GM23338 (cell line): ENCODE measurements at regions not wholly inside any gene's neighbourhood (a gene's known extent, or its start where the extent isn't known, plus 50 kb on each side); places are given as distances from the start of the nearest gene placed in this dataset.

Source experiments
- ATAC-seq: fragments of 200-7000 bp; cut with Tn5 transposase; 3 replicates; pipeline ENCODE4 v1.9.1; 2020
- DNase-seq: peaks from one replicate; pipeline ENCODE4 v3.0.0-alpha.2; 2015; ENCODE audit warnings: low spot score
- H2AFZ ChIP-seq: fragments of 200-600 bp; sonication (generic); 2 replicates; pipeline ENCODE4 v1.8.0; 2016; ENCODE audit warnings: antibody characterized with exemption, mild to moderate bottlenecking, moderate library complexity
- H3F3A ChIP-seq: fragments of 200-600 bp; sonication (generic); replicated peaks from 2 replicates; pipeline ENCODE4 v1.8.0; 2017; ENCODE audit warnings: antibody characterized with exemption, mixed run types, low read depth
- H3K27ac ChIP-seq: fragments of 200-600 bp; sonication (generic); 2 replicates; pipeline ENCODE4 v1.6.1; 2016; ENCODE audit warnings: low read depth
- H3K27me3 ChIP-seq: fragments of 200-600 bp; sonication (generic); 2 replicates; pipeline ENCODE4 v1.8.0; 2016; ENCODE audit warnings: mild to moderate bottlenecking, mixed run types, moderate library complexity; ENCODE audit not compliant: insufficient read depth
- H3K36me3 ChIP-seq: fragments of 200-600 bp; sonication (generic); 2 replicates; pipeline ENCODE4 v1.8.0; 2016; ENCODE audit warnings: mild to moderate bottlenecking; ENCODE audit not compliant: insufficient read depth
- H3K4me1 ChIP-seq: fragments of 200-600 bp; sonication (generic); 2 replicates; pipeline ENCODE4 v1.8.0; 2016; ENCODE audit warnings: mild to moderate bottlenecking, moderate library complexity; ENCODE audit not compliant: insufficient read depth
- H3K4me2 ChIP-seq: fragments of 200-600 bp; sonication (generic); 2 replicates; pipeline ENCODE4 v1.7.1; 2017; ENCODE audit warnings: mixed run types
- H3K4me3 ChIP-seq: fragments of 200-600 bp; sonication (generic); 2 replicates; pipeline ENCODE4 v1.6.1; 2016; ENCODE audit warnings: mixed run types
- H3K79me2 ChIP-seq: fragments of 200-600 bp; sonication (generic); replicated peaks from 2 replicates; pipeline ENCODE4 v1.8.0; 2017; ENCODE audit warnings: mild to moderate bottlenecking; ENCODE audit not compliant: insufficient read depth
- H3K9me2 ChIP-seq: fragments of 200-600 bp; sonication (generic); 2 replicates; pipeline ENCODE4 v1.8.0; 2017; ENCODE audit not compliant: insufficient read depth
- H4K20me1 ChIP-seq: fragments of 200-600 bp; sonication (generic); replicated peaks from 2 replicates; pipeline ENCODE4 v1.8.0; 2017; ENCODE audit warnings: mild to moderate bottlenecking; ENCODE audit not compliant: insufficient read depth
- H3K27ac Mint-ChIP-seq: 2 replicates; pipeline ENCODE4 v1.8.0; 2020; ENCODE audit warnings: inconsistent platforms, mild to moderate bottlenecking, moderate library complexity, mixed read lengths
- H3K27me3 Mint-ChIP-seq: 3 replicates; pipeline ENCODE4 v1.8.0; 2022; ENCODE audit warnings: low read depth, mild to moderate bottlenecking, moderate library complexity, mixed read lengths, inconsistent platforms; ENCODE audit not compliant: insufficient read depth, poor library complexity
- H3K36me3 Mint-ChIP-seq: 3 replicates; pipeline ENCODE4 v1.8.0; 2021; ENCODE audit warnings: low read depth, mild to moderate bottlenecking, inconsistent platforms, moderate library complexity, mixed read lengths
- H3K4me1 Mint-ChIP-seq: 3 replicates; pipeline ENCODE4 v1.8.0; 2020; ENCODE audit warnings: mild to moderate bottlenecking, inconsistent platforms, mixed read lengths
- H3K4me3 Mint-ChIP-seq: 3 replicates; pipeline ENCODE4 v1.8.0; 2021; ENCODE audit warnings: moderate library complexity, mild to moderate bottlenecking, inconsistent platforms, mixed read lengths
- H3K9me3 Mint-ChIP-seq: 3 replicates; pipeline ENCODE4 v1.8.0; 2020; ENCODE audit warnings: moderate library complexity, mild to moderate bottlenecking, inconsistent platforms, mixed read lengths
- CREB1 ChIP-seq: fragments of 250-450 bp; sonication (Bioruptor Pico); IDR thresholded peaks from 2 replicates; pipeline ENCODE4 v1.5.0; 2020; ENCODE audit warnings: low read depth, mild to moderate bottlenecking, moderate library complexity
- ETS1 ChIP-seq: IDR thresholded peaks from 2 replicates; pipeline ENCODE4 v1.6.1; 2016; ENCODE audit warnings: antibody characterized with exemption
- EZH2 ChIP-seq: fragments of 200-600 bp; sonication (generic); IDR thresholded peaks from one replicate; pipeline ENCODE4 v1.8.0; 2017; ENCODE audit warnings: antibody characterized with exemption, mild to moderate bottlenecking, low read depth; ENCODE audit not compliant: unreplicated experiment
- EZH2phosphoT487 ChIP-seq: fragments of 200-600 bp; sonication (generic); IDR thresholded peaks from one replicate; pipeline ENCODE4 v1.8.1; 2018; ENCODE audit warnings: antibody characterized with exemption; ENCODE audit not compliant: unreplicated experiment
- JUNB ChIP-seq: IDR thresholded peaks from one replicate; pipeline ENCODE4 v1.6.1; 2016; ENCODE audit warnings: antibody characterized with exemption; ENCODE audit not compliant: unreplicated experiment
- NANOG ChIP-seq: IDR thresholded peaks from 2 replicates; pipeline ENCODE4 v1.6.1; 2016; ENCODE audit warnings: antibody characterized with exemption, borderline replicate concordance
- POLR2AphosphoS5 ChIP-seq: IDR thresholded peaks from 2 replicates; pipeline ENCODE4 v1.6.1; 2016; ENCODE audit warnings: antibody characterized with exemption, low read depth
- REST ChIP-seq: IDR thresholded peaks from one replicate; pipeline ENCODE4 v1.6.1; 2018; ENCODE audit warnings: antibody characterized with exemption; ENCODE audit not compliant: unreplicated experiment
- STAT1 ChIP-seq: IDR thresholded peaks from one replicate; pipeline ENCODE4 v1.6.1; 2016; ENCODE audit warnings: antibody characterized with exemption; ENCODE audit not compliant: unreplicated experiment
- ZNF114 ChIP-seq: fragments of 250-450 bp; sonication (Bioruptor Pico); IDR thresholded peaks from 2 replicates; pipeline ENCODE4 v1.5.0; 2020; ENCODE audit warnings: mild to moderate bottlenecking, moderate library complexity
- ZNF331 ChIP-seq: fragments of 250-450 bp; sonication (Bioruptor Pico); IDR thresholded peaks from 2 replicates; pipeline ENCODE4 v1.5.0; 2020; ENCODE audit warnings: low read depth, mild to moderate bottlenecking, moderate library complexity
- TF ChIP-seq, protein P1 (sequence below), 2 experiments: fragments of 200-600 bp in 1 of 2; sonication (generic) in 1 of 2; conservative IDR thresholded peaks; 2 replicates each; pipeline versions ENCODE4 v1.5.1 to v1.6.1; 2016 to 2017; ENCODE audit warnings: antibody characterized with exemption in 2 of 2, low read depth in 2 of 2, mild to moderate bottlenecking in 2 of 2, moderate library complexity in 1 of 2

DNA sequence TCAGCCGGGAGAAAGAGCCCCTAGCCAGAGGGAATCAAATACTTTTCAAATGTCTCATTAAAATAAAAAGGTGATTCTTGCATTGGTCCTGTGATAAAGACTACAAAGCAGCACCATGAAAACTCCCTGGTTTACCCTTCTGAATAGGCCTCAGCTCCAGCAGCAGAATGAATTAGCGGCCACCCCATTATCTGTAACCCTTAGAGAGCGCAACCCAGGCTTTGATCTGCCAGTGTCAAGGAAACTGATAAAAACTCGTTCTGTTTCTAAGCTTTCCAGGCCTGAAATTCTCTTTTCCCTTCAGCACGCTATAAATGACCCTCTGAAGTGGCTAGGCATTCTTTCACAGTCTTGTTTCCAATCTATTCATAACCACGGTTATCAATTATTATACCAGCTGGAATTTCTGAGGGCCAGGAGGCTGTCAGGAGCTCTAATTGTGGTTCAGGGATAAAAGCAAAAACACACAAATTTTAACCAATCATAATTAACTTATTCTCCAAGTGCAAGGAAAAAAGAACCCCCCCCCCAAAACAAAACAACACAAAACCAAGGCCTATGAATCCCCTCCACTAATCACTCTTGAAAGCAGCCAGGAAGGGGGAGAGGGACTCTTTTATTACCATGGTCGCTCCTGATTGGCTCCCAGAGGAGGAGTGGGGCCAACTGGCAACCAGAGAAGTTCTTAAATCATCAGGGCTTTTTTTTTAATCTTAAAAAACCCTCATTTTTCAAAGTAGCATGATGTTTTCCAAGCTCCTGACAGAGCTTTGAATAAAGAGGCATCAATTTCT lies 258.9 kb downstream of the CYRIA start:
- H3K4me2 ChIP-seq, result no peak overlapping the region
- H3K4me1 ChIP-seq, result peaks cover 6% of the 10 kb centered on the region
- H3K36me3 ChIP-seq, result no peaks in the 10 kb centered on the region
- Mint-ChIP-seq H3K9me3 (no peaks in the 10 kb centered on the region), H3K27me3 (peaks cover 1% of the 10 kb centered on the region), H3K36me3 (no peaks in the 10 kb centered on the region), H3K27ac (no peak overlapping the region), H3K4me3 (no peak overlapping the region), H3K4me1 (no peaks in the 10 kb centered on the region)
- H3K9me2 ChIP-seq, result peaks cover 8% of the 10 kb centered on the region; the same call in 1 of the 2 replicates
- no peak for TF ChIP-seq EZH2phosphoT487
- no peak for TF ChIP-seq CREB1 (CRISPR knock-in tag)
- TF ChIP-seq ZNF331 (CRISPR knock-in tag), result no peak
- no peak for TF ChIP-seq STAT1
- TF ChIP-seq REST, result no peak
- TF ChIP-seq POLR2AphosphoS5, result no peak
- no peak for TF ChIP-seq NANOG
- DNase-seq (no peak), ATAC-seq (no peak)
- peak overlapping the region; percentile 81; the same call in 1 of the 2 replicates for H2AFZ ChIP-seq
- no peak overlapping the region for H3K27ac ChIP-seq
- H3K4me3 ChIP-seq, result no peak overlapping the region
- H3F3A ChIP-seq, result no peaks in the 10 kb centered on the region
- no peaks in the 10 kb centered on the region for H4K20me1 ChIP-seq
- H3K27me3 ChIP-seq, result no peaks in the 10 kb centered on the region
- H3K79me2 ChIP-seq, result no peaks in the 10 kb centered on the region

DNA sequence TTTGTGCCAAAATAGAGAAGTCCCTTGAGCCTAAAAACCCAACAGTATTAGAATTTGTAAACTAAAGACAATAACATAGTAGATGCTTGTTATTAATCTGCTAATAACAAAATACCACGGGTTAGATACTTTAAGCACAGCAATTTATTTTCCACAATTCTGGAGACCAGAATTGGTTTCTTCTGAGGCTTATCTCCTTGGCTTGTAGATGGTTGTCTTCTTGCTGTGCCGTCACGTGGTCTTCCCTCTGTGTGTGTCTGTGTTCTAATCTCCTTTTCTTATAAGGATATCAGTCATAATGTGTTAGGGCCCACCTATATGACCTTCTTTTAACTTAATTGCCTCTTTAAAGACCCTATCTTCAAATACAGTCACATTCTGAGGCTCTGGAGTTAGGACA lies 260.1 kb downstream of the CYRIA start:
- no peak overlapping the region for H3K27ac ChIP-seq
- H3K36me3 ChIP-seq, result no peaks in the 10 kb centered on the region
- H3K79me2 ChIP-seq, result no peaks in the 10 kb centered on the region
- Mint-ChIP-seq H3K27ac (no peak overlapping the region), H3K4me3 (no peak overlapping the region), H3K36me3 (no peaks in the 10 kb centered on the region), H3K27me3 (peaks cover 1% of the 10 kb centered on the region), H3K9me3 (no peaks in the 10 kb centered on the region), H3K4me1 (no peaks in the 10 kb centered on the region)
- no peak for ATAC-seq
- TF ChIP-seq CREB1 (CRISPR knock-in tag), result no peak
- TF ChIP-seq REST, result no peak
- no peak for TF ChIP-seq EZH2phosphoT487
- no peak for TF ChIP-seq ZNF114 (CRISPR knock-in tag)
- TF ChIP-seq ETS1, result no peak
- no peak for TF ChIP-seq EZH2
- TF ChIP-seq JUNB, result no peak
- no peak for TF ChIP-seq NANOG
- no peak for TF ChIP-seq ZNF331 (CRISPR knock-in tag)
- TF ChIP-seq, protein P1, sequence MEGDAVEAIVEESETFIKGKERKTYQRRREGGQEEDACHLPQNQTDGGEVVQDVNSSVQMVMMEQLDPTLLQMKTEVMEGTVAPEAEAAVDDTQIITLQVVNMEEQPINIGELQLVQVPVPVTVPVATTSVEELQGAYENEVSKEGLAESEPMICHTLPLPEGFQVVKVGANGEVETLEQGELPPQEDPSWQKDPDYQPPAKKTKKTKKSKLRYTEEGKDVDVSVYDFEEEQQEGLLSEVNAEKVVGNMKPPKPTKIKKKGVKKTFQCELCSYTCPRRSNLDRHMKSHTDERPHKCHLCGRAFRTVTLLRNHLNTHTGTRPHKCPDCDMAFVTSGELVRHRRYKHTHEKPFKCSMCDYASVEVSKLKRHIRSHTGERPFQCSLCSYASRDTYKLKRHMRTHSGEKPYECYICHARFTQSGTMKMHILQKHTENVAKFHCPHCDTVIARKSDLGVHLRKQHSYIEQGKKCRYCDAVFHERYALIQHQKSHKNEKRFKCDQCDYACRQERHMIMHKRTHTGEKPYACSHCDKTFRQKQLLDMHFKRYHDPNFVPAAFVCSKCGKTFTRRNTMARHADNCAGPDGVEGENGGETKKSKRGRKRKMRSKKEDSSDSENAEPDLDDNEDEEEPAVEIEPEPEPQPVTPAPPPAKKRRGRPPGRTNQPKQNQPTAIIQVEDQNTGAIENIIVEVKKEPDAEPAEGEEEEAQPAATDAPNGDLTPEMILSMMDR (conservative IDR thresholded peaks at IDR 0.05; ENCODE audit: low read depth in 2 of 2), result no peak
- TF ChIP-seq STAT1, result no peak
- no peak for TF ChIP-seq POLR2AphosphoS5
- H3K4me1 ChIP-seq, result peaks cover 6% of the 10 kb centered on the region
- no peaks in the 10 kb centered on the region for H4K20me1 ChIP-seq
- DNase-seq, result no peak
- H3K4me2 ChIP-seq, result no peak overlapping the region
- no peaks in the 10 kb centered on the region for H3K27me3 ChIP-seq
- no peak overlapping the region for H2AFZ ChIP-seq
- H3F3A ChIP-seq, result no peaks in the 10 kb centered on the region
- H3K4me3 ChIP-seq, result no peak overlapping the region
- peaks cover 8% of the 10 kb centered on the region; the same call in 1 of the 2 replicates for H3K9me2 ChIP-seq
